Activated T-cell treated with anti-CD3 and anti-CD28 coated beads, Interleukin-2, amount 50 U/mL, for 24 hours (primary cell): ENCODE measurements at regions not wholly inside any gene's neighbourhood (a gene's known extent, or its start where the extent isn't known, plus 50 kb on each side); places are given as distances from the start of the nearest gene placed in this dataset.

Experiments
- DNase-seq: peaks from one replicate; pipeline ENCODE4 v3.0.0-alpha.2; 2020
- H3K27ac Mint-ChIP-seq: 2 replicates; pipeline ENCODE4 v1.8.0; 2020; ENCODE audit warnings: mild to moderate bottlenecking, mixed read lengths
- H3K27me3 Mint-ChIP-seq: 2 replicates; pipeline ENCODE4 v1.8.0; 2020; ENCODE audit warnings: mixed read lengths
- H3K36me3 Mint-ChIP-seq: 2 replicates; pipeline ENCODE4 v1.8.0; 2020; ENCODE audit warnings: low read depth, mixed read lengths
- H3K4me1 Mint-ChIP-seq: 2 replicates; pipeline ENCODE4 v1.8.0; 2020; ENCODE audit warnings: low read depth, mixed read lengths
- H3K4me3 Mint-ChIP-seq: 2 replicates; pipeline ENCODE4 v1.8.0; 2020; ENCODE audit warnings: mild to moderate bottlenecking, moderate library complexity, mixed read lengths
- H3K9me3 Mint-ChIP-seq: 2 replicates; pipeline ENCODE4 v1.8.0; 2020; ENCODE audit warnings: mixed read lengths

- no peak overlapping the region for H3K4me3 Mint-ChIP-seq
- no peaks in the 10 kb centered on the region for H3K4me1 Mint-ChIP-seq
- H3K27me3 Mint-ChIP-seq: no peaks in the 10 kb centered on the region
- H3K36me3 Mint-ChIP-seq: no peaks in the 10 kb centered on the region
- H3K9me3 Mint-ChIP-seq: peaks cover 19% of the 10 kb centered on the region
- no peak for DNase-seq
- H3K27ac Mint-ChIP-seq: no peak overlapping the region
Observed at GRCh38 chr4:62571494-62571893, 1371.4 kb downstream of the ADGRL3 start.

- Mint-ChIP-seq H3K27me3 (no peaks in the 10 kb centered on the region), H3K9me3 (peaks cover 22% of the 10 kb centered on the region), H3K4me3 (no peak overlapping the region), H3K4me1 (no peaks in the 10 kb centered on the region), H3K36me3 (no peaks in the 10 kb centered on the region), H3K27ac (no peak overlapping the region)
- no peak for DNase-seq
Observed at GRCh38 chr4:62560858-62561257, 1360.7 kb downstream of the ADGRL3 start.

- Mint-ChIP-seq H3K4me3 (no peak overlapping the region), H3K9me3 (peaks cover 23% of the 10 kb centered on the region), H3K27me3 (no peaks in the 10 kb centered on the region), H3K4me1 (no peaks in the 10 kb centered on the region), H3K27ac (no peak overlapping the region), H3K36me3 (no peaks in the 10 kb centered on the region)
- no peak for DNase-seq
Observed at GRCh38 chr4:62550121-62550520, 1350.0 kb downstream of the ADGRL3 start.

- Mint-ChIP-seq H3K36me3 (no peaks in the 10 kb centered on the region), H3K27ac (no peak overlapping the region), H3K4me3 (no peak overlapping the region), H3K9me3 (peaks cover 20% of the 10 kb centered on the region), H3K4me1 (no peaks in the 10 kb centered on the region), H3K27me3 (no peaks in the 10 kb centered on the region)
- DNase-seq: no peak
Observed at GRCh38 chr4:62549601-62550000, 1349.5 kb downstream of the ADGRL3 start.

- Mint-ChIP-seq H3K27ac (no peak overlapping the region), H3K4me1 (no peaks in the 10 kb centered on the region), H3K36me3 (no peaks in the 10 kb centered on the region), H3K4me3 (no peak overlapping the region), H3K9me3 (peaks cover 22% of the 10 kb centered on the region), H3K27me3 (no peaks in the 10 kb centered on the region)
- DNase-seq: no peak
Observed at GRCh38 chr4:62548765-62549164, 1348.6 kb downstream of the ADGRL3 start.

- DNase-seq: no peak
- Mint-ChIP-seq H3K27me3 (no peaks in the 10 kb centered on the region), H3K27ac (no peak overlapping the region)
Observed at GRCh38 chr4:62548108-62548524, 1348.0 kb downstream of the ADGRL3 start.

GRCh38 chr4:62544428-62544827 lies 1344.3 kb downstream of the ADGRL3 start:
- Mint-ChIP-seq H3K4me3 (no peak overlapping the region), H3K4me1 (no peaks in the 10 kb centered on the region), H3K9me3 (peaks cover 23% of the 10 kb centered on the region), H3K27ac (no peak overlapping the region), H3K27me3 (no peaks in the 10 kb centered on the region), H3K36me3 (no peaks in the 10 kb centered on the region)
- DNase-seq: no peak

More at GRCh38 chr4:62548108-62548524, 1348.0 kb downstream of the ADGRL3 start:
- Mint-ChIP-seq H3K36me3 (no peaks in the 10 kb centered on the region), H3K4me1 (no peaks in the 10 kb centered on the region), H3K9me3 (peaks cover 24% of the 10 kb centered on the region), H3K4me3 (no peak overlapping the region)

GRCh38 chr4:62543002-62543401 lies 1342.9 kb downstream of the ADGRL3 start:
- Mint-ChIP-seq H3K27ac (no peak overlapping the region), H3K4me3 (no peak overlapping the region), H3K4me1 (no peaks in the 10 kb centered on the region), H3K9me3 (peaks cover 25% of the 10 kb centered on the region), H3K36me3 (no peaks in the 10 kb centered on the region), H3K27me3 (no peaks in the 10 kb centered on the region)
- no peak for DNase-seq

- H3K9me3 Mint-ChIP-seq: peaks cover 31% of the 10 kb centered on the region
- no peak for DNase-seq
- H3K4me3 Mint-ChIP-seq: no peak overlapping the region
- H3K36me3 Mint-ChIP-seq: no peaks in the 10 kb centered on the region
- H3K27ac Mint-ChIP-seq: no peak overlapping the region
- no peaks in the 10 kb centered on the region for H3K27me3 Mint-ChIP-seq
- H3K4me1 Mint-ChIP-seq: no peaks in the 10 kb centered on the region
Observed at GRCh38 chr4:62533573-62533972, 1333.4 kb downstream of the ADGRL3 start.

GRCh38 chr4:62531731-62532130 lies 1331.6 kb downstream of the ADGRL3 start:
- Mint-ChIP-seq H3K27me3 (no peaks in the 10 kb centered on the region), H3K4me1 (no peaks in the 10 kb centered on the region), H3K9me3 (peaks cover 27% of the 10 kb centered on the region)

GRCh38 chr4:62531264-62531663 lies 1331.1 kb downstream of the ADGRL3 start:
- Mint-ChIP-seq H3K4me1 (no peaks in the 10 kb centered on the region), H3K27ac (no peak overlapping the region), H3K9me3 (peaks cover 28% of the 10 kb centered on the region), H3K27me3 (no peaks in the 10 kb centered on the region), H3K36me3 (no peaks in the 10 kb centered on the region), H3K4me3 (no peak overlapping the region)
- no peak for DNase-seq

More at GRCh38 chr4:62531731-62532130, 1331.6 kb downstream of the ADGRL3 start:
- Mint-ChIP-seq H3K27ac (no peak overlapping the region), H3K4me3 (no peak overlapping the region), H3K36me3 (no peaks in the 10 kb centered on the region)
- DNase-seq: no peak

GRCh38 chr4:62528874-62529273 lies 1328.7 kb downstream of the ADGRL3 start:
- Mint-ChIP-seq H3K36me3 (no peaks in the 10 kb centered on the region), H3K27me3 (no peaks in the 10 kb centered on the region), H3K4me3 (no peak overlapping the region), H3K27ac (no peak overlapping the region), H3K4me1 (no peaks in the 10 kb centered on the region), H3K9me3 (peaks cover 25% of the 10 kb centered on the region)
- DNase-seq: no peak

GRCh38 chr4:62526671-62527070 lies 1326.5 kb downstream of the ADGRL3 start:
- H3K27ac Mint-ChIP-seq: no peak overlapping the region
- H3K36me3 Mint-ChIP-seq: no peaks in the 10 kb centered on the region
- no peaks in the 10 kb centered on the region for H3K27me3 Mint-ChIP-seq
- DNase-seq: no peak
- no peak overlapping the region for H3K4me3 Mint-ChIP-seq
- H3K9me3 Mint-ChIP-seq: peaks cover 21% of the 10 kb centered on the region
- H3K4me1 Mint-ChIP-seq: no peaks in the 10 kb centered on the region

GRCh38 chr4:62523256-62523655 lies 1323.1 kb downstream of the ADGRL3 start:
- Mint-ChIP-seq H3K9me3 (peaks cover 19% of the 10 kb centered on the region), H3K4me3 (no peak overlapping the region), H3K27me3 (no peaks in the 10 kb centered on the region), H3K36me3 (no peaks in the 10 kb centered on the region), H3K4me1 (no peaks in the 10 kb centered on the region), H3K27ac (no peak overlapping the region)
- no peak for DNase-seq

GRCh38 chr4:62522273-62522672 lies 1322.1 kb downstream of the ADGRL3 start:
- H3K4me1 Mint-ChIP-seq: no peaks in the 10 kb centered on the region
- H3K27ac Mint-ChIP-seq: no peak overlapping the region
- H3K4me3 Mint-ChIP-seq: no peak overlapping the region
- no peak for DNase-seq
- H3K36me3 Mint-ChIP-seq: no peaks in the 10 kb centered on the region
- H3K9me3 Mint-ChIP-seq: peaks cover 21% of the 10 kb centered on the region
- H3K27me3 Mint-ChIP-seq: no peaks in the 10 kb centered on the region

- no peak overlapping the region for H3K4me3 Mint-ChIP-seq
- DNase-seq: no peak
- H3K27me3 Mint-ChIP-seq: no peaks in the 10 kb centered on the region
- H3K36me3 Mint-ChIP-seq: no peaks in the 10 kb centered on the region
- H3K27ac Mint-ChIP-seq: no peak overlapping the region
- no peaks in the 10 kb centered on the region for H3K4me1 Mint-ChIP-seq
- H3K9me3 Mint-ChIP-seq: peaks cover 21% of the 10 kb centered on the region
Observed at GRCh38 chr4:62517716-62518115, 1317.6 kb downstream of the ADGRL3 start.
